GM23248 (cell line): ENCODE measurements at regions not wholly inside any gene's neighbourhood (a gene's known extent, or its start where the extent isn't known, plus 50 kb on each side); places are given as distances from the start of the nearest gene placed in this dataset.
A peak's percentile ranks its signal among the peaks of the same experiment; 100 is the strongest.

Experiments used
- DNase-seq: peaks from one replicate; pipeline ENCODE4 v3.0.0-alpha.2; 2015
- H2AFZ ChIP-seq: fragments of 200-600 bp; sonication (generic); 2 replicates; pipeline ENCODE4 v1.6.1; 2016; ENCODE audit warnings: antibody characterized with exemption
- H3F3A ChIP-seq: fragments of 200-600 bp; sonication (generic); 2 replicates; pipeline ENCODE4 v1.6.1; 2016; ENCODE audit warnings: mild to moderate bottlenecking, antibody characterized with exemption, mixed run types; ENCODE audit not compliant: insufficient read depth
- H3K27ac ChIP-seq: fragments of 200-600 bp; sonication (generic); 2 replicates; pipeline ENCODE4 v1.5.1; 2016; ENCODE audit warnings: mild to moderate bottlenecking
- H3K27me3 ChIP-seq: fragments of 200-600 bp; sonication (generic); replicated peaks from 2 replicates; pipeline ENCODE4 v1.6.1; 2016; ENCODE audit warnings: mild to moderate bottlenecking; ENCODE audit not compliant: insufficient read depth
- H3K36me3 ChIP-seq: fragments of 200-600 bp; sonication (generic); 2 replicates; pipeline ENCODE4 v1.6.1; 2016; ENCODE audit warnings: low read depth, mild to moderate bottlenecking
- H3K4me1 ChIP-seq: fragments of 200-600 bp; sonication (generic); 2 replicates; pipeline ENCODE4 v1.6.1; 2016; ENCODE audit warnings: mild to moderate bottlenecking; ENCODE audit not compliant: insufficient read depth
- H3K4me2 ChIP-seq: fragments of 200-600 bp; sonication (generic); one replicate; pipeline ENCODE4 v1.6.1; 2016; ENCODE audit warnings: mild to moderate bottlenecking; ENCODE audit not compliant: unreplicated experiment
- H3K4me3 ChIP-seq: fragments of 200-600 bp; sonication (generic); 2 replicates; pipeline ENCODE4 v1.5.1; 2016; ENCODE audit warnings: mild to moderate bottlenecking
- H3K79me2 ChIP-seq: fragments of 200-600 bp; sonication (generic); 2 replicates; pipeline ENCODE4 v1.6.1; 2016; ENCODE audit warnings: mild to moderate bottlenecking; ENCODE audit not compliant: insufficient read depth
- H3K9ac ChIP-seq: fragments of 200-600 bp; sonication (generic); 2 replicates; pipeline ENCODE4 v1.6.1; 2016; ENCODE audit warnings: mild to moderate bottlenecking
- H3K9me2 ChIP-seq: fragments of 200-600 bp; sonication (generic); 2 replicates; pipeline ENCODE4 v1.6.1; 2016; ENCODE audit warnings: mixed run types, mild to moderate bottlenecking, moderate library complexity; ENCODE audit not compliant: insufficient read depth
- H3K9me3 ChIP-seq: fragments of 200-600 bp; sonication (generic); one replicate; pipeline ENCODE4 v1.6.1; 2017; ENCODE audit warnings: low read depth
- H4K20me1 ChIP-seq: fragments of 200-600 bp; sonication (generic); 2 replicates; pipeline ENCODE4 v1.6.0; 2016; ENCODE audit not compliant: insufficient read depth
- EZH2 ChIP-seq: fragments of 200-600 bp; sonication (generic); IDR thresholded peaks from 2 replicates; pipeline ENCODE4 v1.6.1; 2018; ENCODE audit warnings: antibody characterized with exemption, mild to moderate bottlenecking; ENCODE audit not compliant: insufficient read depth, poor library complexity, severe bottlenecking
- EZH2phosphoT487 ChIP-seq: fragments of 200-600 bp; sonication (generic); IDR thresholded peaks from 2 replicates; pipeline ENCODE4 v1.6.1; 2018; ENCODE audit warnings: antibody characterized with exemption, moderate library complexity, mild to moderate bottlenecking, low read depth; ENCODE audit not compliant: insufficient read depth
- WGBS, 2 experiments: methylation state at CpG; one replicate each; pipeline ENCODE4 v1.1.6; 2015 to 2017; ENCODE audit warnings: low lambda C conversion rate in 2 of 2, low coverage in 1 of 2; ENCODE audit errors: missing lambda C conversion rate in 2 of 2; 5-methylcytosine and 5-hydroxymethylcytosine counted together
- in situ Hi-C: fragments of 300-500 bp; cut with MboI; formaldehyde crosslinking; loops from 2 replicates; pipeline ENCODE4 v1.15.0; 2020

GRCh38 chr5:117519957-117520500 lies 945.4 kb upstream of the SEMA6A start:
- no peak for DNase-seq
- Histone ChIP-seq H3K79me2 (no peaks in the 10 kb centered on the region), H3F3A (no peaks in the 10 kb centered on the region), H3K27me3 (no peaks in the 10 kb centered on the region), H3K27ac (no peak overlapping the region), H3K4me2 (no peak overlapping the region), H3K36me3 (no peaks in the 10 kb centered on the region), H2AFZ (no peak overlapping the region), H4K20me1 (no peaks in the 10 kb centered on the region), H3K9ac (no peak overlapping the region), H3K4me1 (no peaks in the 10 kb centered on the region), H3K9me3 (peaks cover 1% of the 10 kb centered on the region), H3K4me3 (no peak overlapping the region), H3K9me2 (no peaks in the 10 kb centered on the region)
- WGBS, 2 experiments = 3 to 5% methylated on average over 3 of the region's 3 CpGs
- TF ChIP-seq EZH2 = no peak
- TF ChIP-seq EZH2phosphoT487 = no peak
- in situ Hi-C loops = no loop called here

GRCh38 chr5:117504305-117504704 lies 929.7 kb upstream of the SEMA6A start:
- H3K27ac ChIP-seq = no peak overlapping the region
- no peak overlapping the region for H2AFZ ChIP-seq
- H3K27me3 ChIP-seq = no peaks in the 10 kb centered on the region
- TF ChIP-seq EZH2 (no peak), EZH2phosphoT487 (no peak)
- no peak for DNase-seq
- no peaks in the 10 kb centered on the region for H3K9me2 ChIP-seq
- H3K36me3 ChIP-seq = no peaks in the 10 kb centered on the region
- no peak overlapping the region for H3K9ac ChIP-seq
- no peaks in the 10 kb centered on the region for H3K79me2 ChIP-seq
- H3F3A ChIP-seq = no peaks in the 10 kb centered on the region
- H3K4me2 ChIP-seq = no peak overlapping the region
- WGBS, 2 experiments = 11 to 18% methylated on average over 2 of the region's 2 CpGs
- H3K9me3 ChIP-seq = no peaks in the 10 kb centered on the region
- H3K4me1 ChIP-seq = no peaks in the 10 kb centered on the region
- no peaks in the 10 kb centered on the region for H4K20me1 ChIP-seq
- no peak overlapping the region for H3K4me3 ChIP-seq
- in situ Hi-C loops = no loop called here

GRCh38 chr5:117497601-117498000 lies 923.0 kb upstream of the SEMA6A start:
- Histone ChIP-seq H3F3A (no peaks in the 10 kb centered on the region), H3K4me1 (no peaks in the 10 kb centered on the region), H4K20me1 (no peaks in the 10 kb centered on the region), H3K27me3 (no peaks in the 10 kb centered on the region), H3K79me2 (no peaks in the 10 kb centered on the region), H3K27ac (no peak overlapping the region), H3K9me2 (no peaks in the 10 kb centered on the region), H3K9ac (no peak overlapping the region), H3K4me3 (no peak overlapping the region), H3K9me3 (no peaks in the 10 kb centered on the region), H3K36me3 (no peaks in the 10 kb centered on the region), H3K4me2 (no peak overlapping the region), H2AFZ (no peak overlapping the region)
- in situ Hi-C loops = no loop called here
- WGBS, 2 experiments = 3 to 6% methylated on average over 3 of the region's 3 CpGs
- TF ChIP-seq EZH2 = no peak
- no peak for TF ChIP-seq EZH2phosphoT487
- DNase-seq = no peak

GRCh38 chr5:117496801-117497200 lies 922.2 kb upstream of the SEMA6A start:
- Histone ChIP-seq H3K27me3 (no peaks in the 10 kb centered on the region), H3K79me2 (no peaks in the 10 kb centered on the region), H3K4me2 (no peak overlapping the region), H4K20me1 (no peaks in the 10 kb centered on the region), H3K27ac (no peak overlapping the region), H3K9me2 (no peaks in the 10 kb centered on the region), H3K4me1 (no peaks in the 10 kb centered on the region), H2AFZ (no peak overlapping the region), H3F3A (no peaks in the 10 kb centered on the region), H3K4me3 (no peak overlapping the region), H3K9ac (no peak overlapping the region), H3K9me3 (no peaks in the 10 kb centered on the region), H3K36me3 (no peaks in the 10 kb centered on the region)
- in situ Hi-C loops = no loop called here
- TF ChIP-seq EZH2 = no peak
- no peak for TF ChIP-seq EZH2phosphoT487
- 0% methylated on average over 1 of the region's 1 CpG for WGBS, 2 experiments
- DNase-seq = no peak

GRCh38 chr5:117494188-117494587 lies 919.6 kb upstream of the SEMA6A start:
- DNase-seq = peak; percentile 1
- TF ChIP-seq EZH2 = no peak
- no peak for TF ChIP-seq EZH2phosphoT487
- 3 to 8% methylated on average over 2 of the region's 2 CpGs for WGBS, 2 experiments

More at GRCh38 chr5:117494188-117494587, 919.6 kb upstream of the SEMA6A start:
- H4K20me1 ChIP-seq = no peaks in the 10 kb centered on the region
- H3K36me3 ChIP-seq = no peaks in the 10 kb centered on the region
- no peak overlapping the region for H3K4me2 ChIP-seq
- no peaks in the 10 kb centered on the region for H3K4me1 ChIP-seq
- in situ Hi-C loops = no loop called here
- H2AFZ ChIP-seq = no peak overlapping the region
- H3K27me3 ChIP-seq = no peaks in the 10 kb centered on the region
- H3K79me2 ChIP-seq = no peaks in the 10 kb centered on the region
- H3K27ac ChIP-seq = no peak overlapping the region
- H3K4me3 ChIP-seq = no peak overlapping the region
- no peaks in the 10 kb centered on the region for H3K9me2 ChIP-seq
- H3F3A ChIP-seq = no peaks in the 10 kb centered on the region
- no peak overlapping the region for H3K9ac ChIP-seq
- no peaks in the 10 kb centered on the region for H3K9me3 ChIP-seq
